Duodenal mucosa (tissue), 2 donors: ENCODE measurements at regions not wholly inside any gene's neighbourhood (a gene's known extent, or its start where the extent isn't known, plus 50 kb on each side); places are given as distances from the start of the nearest gene placed in this dataset.

ENCODE experiments used
- H3K27ac ChIP-seq: one replicate; pipeline ENCODE4 v1.7.0; 2013; ENCODE audit warnings: low read depth, low read length
- H3K27me3 ChIP-seq, 2 donors: one replicate each; pipeline ENCODE4 v1.7.0; 2013; ENCODE audit warnings: low read length in 2 of 2, control low read depth in 1 of 2; ENCODE audit not compliant: insufficient read depth in 2 of 2, control insufficient read depth in 1 of 2
- H3K36me3 ChIP-seq, 2 donors: one replicate each; pipeline ENCODE4 v1.7.0; 2013; ENCODE audit warnings: low read length in 2 of 2, control low read depth in 1 of 2; ENCODE audit not compliant: insufficient read depth in 2 of 2, control insufficient read depth in 1 of 2
- H3K4me1 ChIP-seq, 2 donors: one replicate each; pipeline ENCODE4 v1.7.0; 2013; ENCODE audit warnings: low read length in 2 of 2, control low read depth in 1 of 2; ENCODE audit not compliant: insufficient read depth in 2 of 2, control insufficient read depth in 1 of 2
- H3K4me3 ChIP-seq, 2 donors: one replicate each; pipeline ENCODE4 v1.7.0; 2013; ENCODE audit warnings: low read length in 2 of 2, low read depth in 1 of 2
- H3K9ac ChIP-seq, 2 donors: one replicate each; pipeline ENCODE4 v1.7.0; 2013; ENCODE audit warnings: low read length in 2 of 2, low read depth in 1 of 2
- H3K9me3 ChIP-seq, 2 donors: one replicate each; pipeline ENCODE4 v1.7.0; 2013; ENCODE audit warnings: low read length in 2 of 2, control low read depth in 1 of 2; ENCODE audit not compliant: control insufficient read depth in 1 of 2

DNA sequence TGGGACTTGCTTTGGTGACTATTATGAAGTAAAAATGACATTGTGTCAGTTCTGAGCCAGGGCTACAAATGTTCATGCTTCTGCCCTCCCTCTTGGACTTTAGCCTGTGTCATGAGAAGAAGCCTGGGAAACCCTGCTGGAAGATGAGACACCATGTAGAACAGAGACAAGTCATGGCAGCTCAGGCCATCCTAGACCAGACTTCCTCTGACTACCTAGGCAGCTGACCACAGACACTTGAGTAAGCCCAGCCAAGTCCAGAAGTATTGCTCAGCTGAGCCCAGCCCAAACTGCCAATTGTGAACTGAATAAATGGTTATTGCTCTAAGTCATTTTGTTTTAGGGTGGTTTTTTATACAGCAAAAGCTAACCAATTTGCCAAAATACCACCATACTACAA is 467.6 kb upstream of the CNKSR2 start:
- Histone ChIP-seq H3K4me1 (no peaks in the 10 kb centered on the region), H3K9ac (no peak overlapping the region), H3K36me3 (no peaks in the 10 kb centered on the region), H3K27ac (no peak overlapping the region), H3K27me3 (no peaks in the 10 kb centered on the region), H3K4me3 (no peak overlapping the region), H3K9me3 (no peaks in the 10 kb centered on the region)

- Histone ChIP-seq H3K4me1 (no peaks in the 10 kb centered on the region), H3K27me3 (no peaks in the 10 kb centered on the region), H3K9me3 (no peaks in the 10 kb centered on the region), H3K27ac (no peak overlapping the region), H3K9ac (no peak overlapping the region), H3K4me3 (no peak overlapping the region), H3K36me3 (no peaks in the 10 kb centered on the region)
Observed at GRCh38 chrX:20884565-20884964, 489.7 kb upstream of the CNKSR2 start.

GRCh38 chrX:20863649-20864048 is 510.6 kb upstream of the CNKSR2 start:
- H3K4me3 ChIP-seq = no peak overlapping the region
- H3K4me1 ChIP-seq = no peaks in the 10 kb centered on the region
- no peak overlapping the region for H3K27ac ChIP-seq
- no peaks in the 10 kb centered on the region for H3K27me3 ChIP-seq
- no peaks in the 10 kb centered on the region for H3K9me3 ChIP-seq
- H3K36me3 ChIP-seq = no peaks in the 10 kb centered on the region
- no peak overlapping the region for H3K9ac ChIP-seq

- no peaks in the 10 kb centered on the region for H3K9me3 ChIP-seq
- no peaks in the 10 kb centered on the region for H3K27me3 ChIP-seq
- H3K36me3 ChIP-seq = no peaks in the 10 kb centered on the region
- H3K27ac ChIP-seq = no peak overlapping the region
- no peaks in the 10 kb centered on the region for H3K4me1 ChIP-seq
- H3K9ac ChIP-seq = no peak overlapping the region
- H3K4me3 ChIP-seq = no peak overlapping the region
Observed at GRCh38 chrX:20861113-20861512, 513.1 kb upstream of the CNKSR2 start.

DNA sequence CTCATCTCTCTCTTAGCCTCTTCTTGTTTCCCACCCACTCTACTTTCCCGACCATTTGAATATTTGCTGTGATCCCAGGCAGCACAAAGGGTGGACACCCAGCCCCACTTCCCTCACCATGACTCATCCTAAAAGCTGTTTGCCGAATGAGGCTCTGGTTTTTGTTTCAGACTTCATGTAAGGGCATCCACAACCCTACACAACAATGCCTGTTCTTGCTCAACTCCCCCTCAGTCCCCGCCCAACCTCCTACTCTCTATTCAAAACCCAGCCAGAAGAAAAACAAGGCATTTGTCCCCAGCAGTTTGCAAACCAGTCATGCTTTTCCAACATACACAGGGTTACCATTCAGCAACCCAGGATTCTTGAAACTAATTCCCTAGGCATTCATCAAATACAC is 516.5 kb upstream of the CNKSR2 start:
- Histone ChIP-seq H3K9ac (no peak overlapping the region), H3K27ac (no peak overlapping the region), H3K9me3 (no peaks in the 10 kb centered on the region), H3K4me1 (no peaks in the 10 kb centered on the region), H3K4me3 (no peak overlapping the region), H3K27me3 (no peaks in the 10 kb centered on the region), H3K36me3 (no peaks in the 10 kb centered on the region)

- no peak overlapping the region for H3K27ac ChIP-seq
- H3K9ac ChIP-seq = no peak overlapping the region
- no peak overlapping the region for H3K4me3 ChIP-seq
- H3K36me3 ChIP-seq = no peaks in the 10 kb centered on the region
- H3K9me3 ChIP-seq = no peaks in the 10 kb centered on the region
- no peaks in the 10 kb centered on the region for H3K4me1 ChIP-seq
- H3K27me3 ChIP-seq = no peaks in the 10 kb centered on the region
Observed at GRCh38 chrX:20838477-20838876, 535.7 kb upstream of the CNKSR2 start.

- no peak overlapping the region for H3K4me3 ChIP-seq
- no peaks in the 10 kb centered on the region for H3K36me3 ChIP-seq
- H3K4me1 ChIP-seq = no peaks in the 10 kb centered on the region
- no peak overlapping the region for H3K27ac ChIP-seq
- H3K9ac ChIP-seq = no peak overlapping the region
- no peaks in the 10 kb centered on the region for H3K27me3 ChIP-seq
- H3K9me3 ChIP-seq = no peaks in the 10 kb centered on the region
Observed at GRCh38 chrX:20829665-20830491, 544.3 kb upstream of the CNKSR2 start.

GRCh38 chrX:20825984-20826383 is 548.2 kb upstream of the CNKSR2 start:
- H3K4me3 ChIP-seq = no peak overlapping the region

GRCh38 chrX:20803971-20804370 is 537.3 kb upstream of the RPS6KA3 start:
- H3K27ac ChIP-seq = no peak overlapping the region
- no peaks in the 10 kb centered on the region for H3K36me3 ChIP-seq
- no peaks in the 10 kb centered on the region for H3K4me1 ChIP-seq
- no peak overlapping the region for H3K9ac ChIP-seq
- no peaks in the 10 kb centered on the region for H3K27me3 ChIP-seq
- H3K9me3 ChIP-seq = no peaks in the 10 kb centered on the region
- no peak overlapping the region for H3K4me3 ChIP-seq

More at GRCh38 chrX:20825984-20826383, 548.2 kb upstream of the CNKSR2 start:
- Histone ChIP-seq H3K27me3 (no peaks in the 10 kb centered on the region), H3K36me3 (no peaks in the 10 kb centered on the region), H3K9ac (no peak overlapping the region), H3K4me1 (no peaks in the 10 kb centered on the region), H3K9me3 (no peaks in the 10 kb centered on the region), H3K27ac (no peak overlapping the region)

DNA sequence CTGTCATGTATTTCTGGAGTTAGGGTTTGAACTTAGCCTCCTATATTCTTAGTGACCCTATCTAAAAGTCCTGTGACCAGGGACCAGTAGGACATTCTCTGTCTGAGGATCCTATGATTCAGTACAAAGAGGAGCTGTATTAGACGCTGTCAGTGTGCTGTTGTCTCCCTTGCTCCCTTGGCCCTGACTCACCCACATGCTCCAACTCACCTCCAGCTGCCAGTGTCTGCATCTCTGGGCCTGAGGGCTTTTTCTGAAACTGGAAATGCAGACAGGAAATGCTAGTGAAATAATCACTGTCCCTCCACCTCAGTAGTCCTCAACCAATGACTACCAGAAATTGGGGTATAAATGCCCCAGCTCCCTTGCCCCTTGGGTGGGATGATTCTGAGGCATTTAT is 535.3 kb upstream of the RPS6KA3 start:
- Histone ChIP-seq H3K9ac (no peak overlapping the region), H3K27ac (no peak overlapping the region), H3K27me3 (no peaks in the 10 kb centered on the region), H3K4me1 (no peaks in the 10 kb centered on the region), H3K36me3 (no peaks in the 10 kb centered on the region), H3K4me3 (no peak overlapping the region), H3K9me3 (no peaks in the 10 kb centered on the region)
